GM21737 (cell line): ENCODE measurements at regions not wholly inside any gene's neighbourhood (a gene's known extent, or its start where the extent isn't known, plus 50 kb on each side); places are given as distances from the start of the nearest gene placed in this dataset.

ENCODE experiments used
- ATAC-seq: cut with Tn5 transposase; IDR thresholded peaks from one replicate; pipeline ENCODE4 v1.9.1; 2021; ENCODE audit warnings: mild to moderate bottlenecking, moderate library complexity; ENCODE audit not compliant: unreplicated experiment

DNA sequence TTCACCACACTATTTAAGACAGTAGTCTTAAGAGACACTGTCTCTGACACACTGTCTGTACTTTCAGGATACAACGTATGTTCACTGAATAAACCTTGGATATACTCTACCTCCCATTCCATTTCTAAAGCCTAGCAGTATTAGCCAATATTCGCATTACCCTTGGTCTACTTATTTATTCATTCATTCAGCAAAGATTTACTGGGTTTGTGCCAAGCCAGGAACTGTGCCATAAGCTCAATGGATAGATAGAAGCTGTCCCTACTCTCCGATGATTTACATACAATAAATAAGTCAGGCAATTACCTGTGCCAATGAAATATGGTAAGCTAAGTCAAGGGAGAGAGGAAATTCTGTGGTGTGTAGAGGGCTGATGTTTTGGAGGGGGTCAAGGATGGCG is 195.2 kb upstream of the RAB4A start:
- no peak for ATAC-seq

- no peak for ATAC-seq
Measured at GRCh38 chr1:229076195-229076594, 194.7 kb upstream of the RAB4A start.

DNA sequence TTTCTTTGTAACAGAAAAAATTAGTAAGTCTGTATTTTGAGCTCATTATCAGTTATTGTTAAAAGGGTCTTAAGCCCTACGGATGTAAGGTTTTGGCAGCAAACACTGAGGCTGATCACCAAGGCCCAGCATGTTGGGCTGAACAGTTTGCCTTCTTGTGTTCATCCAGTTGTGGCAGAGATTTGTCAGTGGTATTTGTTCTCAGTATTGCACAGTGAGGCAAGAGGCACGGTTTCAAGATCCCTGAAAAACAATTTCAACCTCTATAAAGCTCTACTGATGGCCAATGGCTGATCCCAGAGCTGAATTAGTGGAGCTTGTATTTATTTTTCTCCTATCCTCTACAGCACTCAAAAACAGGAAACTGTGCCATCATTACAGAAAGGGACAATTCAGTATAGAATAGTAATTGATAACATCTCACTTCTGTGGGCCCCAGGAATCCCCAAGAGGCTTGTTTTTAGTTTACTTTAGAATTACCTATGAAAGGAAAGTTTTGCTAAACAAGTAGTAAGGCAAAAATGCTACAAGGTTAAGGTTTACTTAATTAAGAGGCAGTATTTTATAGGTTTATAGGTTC is 191.8 kb upstream of the RAB4A start:
- no peak for ATAC-seq

DNA sequence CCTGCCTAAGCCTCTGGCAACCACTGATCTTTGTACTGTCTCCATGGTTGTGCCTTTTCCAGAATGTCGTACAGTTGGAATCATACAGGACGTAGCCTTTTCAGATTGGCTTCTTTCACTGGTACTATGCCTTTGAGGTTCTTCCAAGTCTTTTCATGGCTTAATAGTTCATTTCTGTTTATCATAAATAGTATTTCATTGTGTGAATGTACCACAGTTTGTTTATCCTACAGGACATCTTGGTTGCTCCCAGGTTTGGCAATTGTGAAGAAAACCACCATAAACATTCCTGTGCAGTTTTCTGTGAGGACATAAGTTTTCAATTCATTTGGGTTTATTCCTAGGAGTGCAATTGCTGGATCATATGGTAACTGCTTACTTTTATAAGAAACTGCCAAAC is 190.6 kb upstream of the RAB4A start:
- no peak for ATAC-seq

DNA sequence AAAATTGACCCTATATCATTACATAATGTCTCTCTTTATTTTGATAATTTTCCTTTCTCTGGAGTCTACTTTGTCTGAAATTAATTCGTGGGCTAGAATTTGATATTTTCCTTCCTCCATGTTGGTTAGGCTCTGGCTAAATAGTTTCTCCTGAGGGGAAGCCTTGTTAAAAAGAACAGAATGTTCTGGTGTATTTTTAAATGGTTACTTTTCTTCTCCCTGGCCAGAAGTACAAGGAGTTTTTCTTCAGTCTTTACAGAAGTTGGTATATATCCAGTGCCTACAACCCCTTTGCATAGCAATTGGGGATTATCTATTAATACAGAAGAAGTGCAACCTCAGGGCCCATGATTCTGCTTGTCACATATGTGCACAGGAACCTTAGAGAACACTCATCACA is 185.6 kb upstream of the RAB4A start:
- ATAC-seq = no peak

DNA sequence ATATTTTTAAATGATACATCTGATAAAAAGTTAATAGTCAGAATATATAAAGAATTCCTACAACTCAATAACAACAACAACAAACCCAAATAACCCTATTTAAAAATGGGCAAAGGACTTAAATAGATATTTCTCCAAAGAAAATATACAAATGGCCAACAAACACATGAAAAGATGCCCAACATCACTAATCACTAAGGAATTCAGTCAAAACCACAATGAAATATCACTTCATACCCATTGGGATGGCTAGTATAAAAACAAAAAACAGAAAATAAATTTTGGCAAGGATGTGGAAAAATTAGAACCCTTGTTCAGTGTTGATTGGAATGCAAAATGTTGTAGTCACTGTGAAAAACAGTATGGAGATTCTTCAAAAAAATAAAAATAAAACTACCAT is 184.8 kb upstream of the RAB4A start:
- ATAC-seq = no peak

DNA sequence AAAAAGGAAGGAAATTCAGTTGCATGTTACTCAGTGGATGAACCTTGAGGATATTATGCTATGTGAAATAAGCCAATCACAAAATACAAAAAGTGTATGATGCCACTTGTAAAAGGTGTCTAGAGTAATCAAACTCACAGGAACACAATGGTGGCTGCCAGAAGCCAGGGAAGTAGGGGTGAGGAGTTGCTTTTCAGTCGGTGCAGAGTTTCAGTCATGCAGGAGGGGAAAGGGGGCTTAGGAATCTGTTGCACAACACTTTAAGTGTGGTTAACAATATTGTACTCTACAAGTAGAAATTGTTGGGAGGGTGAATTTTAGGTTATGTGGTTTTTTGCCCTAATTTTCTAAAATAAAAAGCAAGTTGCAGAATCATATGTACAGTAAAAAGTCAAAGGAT is 184.2 kb upstream of the RAB4A start:
- no peak for ATAC-seq

DNA sequence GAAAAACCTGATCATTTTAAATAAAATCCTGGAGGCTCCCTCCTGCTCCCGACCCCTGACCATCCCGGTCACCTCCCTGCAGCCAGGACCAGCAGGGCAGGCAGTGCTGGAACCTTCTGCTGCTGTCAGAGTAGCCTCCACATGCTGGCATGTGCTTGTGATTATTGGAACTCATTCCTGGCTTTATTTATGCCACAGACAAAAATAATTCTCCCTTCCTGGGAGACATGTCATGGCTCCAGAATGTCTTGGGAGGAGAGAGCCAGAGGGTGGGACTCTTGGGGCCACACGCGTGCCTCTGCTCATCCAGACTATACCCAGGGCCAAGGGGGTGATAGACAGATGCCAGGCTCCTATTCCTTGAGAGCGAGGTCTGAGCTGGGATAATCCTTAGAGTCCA is 183.6 kb upstream of the RAB4A start:
- ATAC-seq = no peak

- ATAC-seq = no peak
Measured at GRCh38 chr1:229087906-229088305, 183.0 kb upstream of the RAB4A start.

DNA sequence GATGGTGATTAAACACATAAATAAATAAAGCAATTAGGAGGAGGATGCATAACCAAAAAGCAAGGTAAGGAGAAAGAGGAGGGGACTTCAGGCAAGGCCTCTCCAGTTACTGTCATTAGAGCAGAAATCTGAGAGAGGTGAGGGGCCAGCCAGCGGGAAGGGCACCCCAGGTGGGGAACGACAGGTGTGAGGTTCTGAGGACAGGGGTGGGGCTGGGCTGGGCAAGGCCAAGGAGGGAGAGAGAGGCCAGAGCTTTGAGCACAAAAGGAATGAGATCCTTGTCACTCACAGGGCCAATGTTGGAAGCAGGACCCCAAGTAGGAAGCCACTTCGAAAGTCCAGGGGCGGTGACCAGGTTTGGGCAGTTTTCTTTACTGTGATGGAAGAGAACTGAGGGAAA is 182.2 kb upstream of the RAB4A start:
- ATAC-seq = no peak

- no peak for ATAC-seq
Measured at GRCh38 chr1:229089586-229090208, 181.2 kb upstream of the RAB4A start.

GRCh38 chr1:229091721-229092136 is 179.2 kb upstream of the RAB4A start:
- ATAC-seq = no peak

GRCh38 chr1:229092377-229093237 is 178.3 kb upstream of the RAB4A start:
- no peak for ATAC-seq

- ATAC-seq = no peak
Measured at GRCh38 chr1:229093238-229093540, 177.7 kb upstream of the RAB4A start.

- no peak for ATAC-seq
Measured at GRCh38 chr1:229093609-229094336, 177.1 kb upstream of the RAB4A start.

DNA sequence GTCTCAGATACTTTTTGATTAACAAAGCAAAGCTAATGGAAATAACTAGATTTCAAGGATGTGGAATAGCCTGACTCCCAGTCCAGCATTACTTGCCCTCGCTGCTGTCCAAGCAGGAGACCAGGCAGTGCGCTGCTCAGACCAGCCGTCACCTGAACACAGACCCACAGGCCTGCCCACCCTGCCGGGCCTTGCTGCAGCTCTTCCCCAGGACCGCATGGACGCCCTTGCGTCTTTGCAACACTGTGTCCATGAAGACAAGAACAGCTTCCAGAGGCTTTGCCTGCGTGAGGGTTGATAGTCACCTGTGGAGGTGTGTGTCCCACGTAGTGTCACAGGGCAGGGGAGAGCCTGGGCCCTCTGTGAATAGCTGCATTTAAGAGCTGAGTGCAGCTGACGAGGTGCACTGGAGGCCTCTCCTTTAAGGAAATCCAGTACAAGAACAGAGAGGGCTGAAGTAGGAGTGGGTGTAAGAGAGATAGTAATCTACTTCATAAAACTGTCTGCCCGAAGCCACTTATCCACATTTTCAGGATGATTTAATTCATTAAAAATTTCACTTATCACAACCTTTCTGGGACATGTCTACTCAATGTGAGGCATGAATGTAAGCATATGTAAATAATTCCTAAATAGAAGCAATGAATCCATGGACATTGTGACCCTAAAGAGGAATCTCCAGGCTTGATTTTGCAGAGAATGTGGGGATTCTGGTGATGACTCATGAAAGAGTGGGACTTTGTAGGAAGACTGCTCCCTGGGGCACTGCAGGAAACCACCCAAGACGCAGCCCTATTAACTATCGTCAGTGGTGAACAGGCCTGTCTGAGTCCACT is 176.2 kb upstream of the RAB4A start:
- no peak for ATAC-seq

GRCh38 chr1:229095325-229095724 is 175.6 kb upstream of the RAB4A start:
- no peak for ATAC-seq

GRCh38 chr1:229097356-229097755 is 173.6 kb upstream of the RAB4A start:
- ATAC-seq = no peak

DNA sequence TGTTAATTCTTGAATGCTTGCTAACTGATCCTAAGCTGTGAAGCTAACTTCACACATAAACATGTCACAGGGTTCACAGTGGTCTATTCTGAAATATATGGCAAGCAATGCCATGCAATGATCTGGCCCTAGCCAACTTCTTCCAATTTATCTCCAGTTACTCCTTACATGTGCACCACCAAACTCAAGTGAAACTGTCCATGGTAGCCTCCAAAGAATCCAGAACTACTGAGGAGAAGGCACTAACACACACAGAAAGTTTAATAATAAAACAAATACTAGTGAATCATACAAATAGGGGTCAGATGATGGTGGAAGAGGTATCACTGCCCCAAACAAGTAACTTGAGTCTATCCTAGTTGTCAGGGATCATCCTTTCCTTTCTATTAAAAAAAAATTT is 172.6 kb upstream of the RAB4A start:
- no peak for ATAC-seq

DNA sequence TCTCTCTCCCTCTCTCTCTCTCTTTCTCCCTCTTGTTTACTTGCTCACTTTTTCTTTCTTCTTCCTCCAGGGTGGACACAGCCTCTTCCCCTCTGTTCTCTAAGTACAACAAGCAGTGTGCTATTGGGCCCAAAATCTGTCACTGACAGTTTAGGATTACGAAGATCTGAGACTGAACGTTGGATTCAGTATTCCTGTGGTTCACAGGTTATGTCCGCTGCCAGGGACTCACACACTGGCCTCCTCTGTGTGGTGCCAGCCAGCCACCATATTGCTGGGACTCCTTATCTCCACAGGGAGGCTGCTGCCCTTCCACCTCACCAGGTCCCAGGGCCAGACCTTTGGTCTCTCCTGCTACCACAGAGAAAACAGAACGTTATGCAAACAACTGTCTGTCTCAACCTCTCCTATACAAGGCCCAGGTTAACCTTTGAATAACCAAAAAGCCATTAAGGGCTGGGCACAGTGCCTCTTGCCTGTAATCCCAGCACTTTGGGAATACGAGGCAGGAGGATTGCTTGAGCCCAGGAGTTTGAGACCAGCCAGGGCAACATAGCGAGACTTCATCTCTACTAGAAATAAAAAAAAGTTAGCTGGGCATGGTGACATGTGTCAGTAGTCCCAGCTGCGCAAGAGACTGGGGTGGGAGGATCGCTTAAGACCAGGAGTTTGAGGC is 171.9 kb upstream of the RAB4A start:
- ATAC-seq = no peak
